Fibroblast of the aortic adventitia (primary cell): ENCODE measurements at regions not wholly inside any gene's neighbourhood (a gene's known extent, or its start where the extent isn't known, plus 50 kb on each side); places are given as distances from the start of the nearest gene placed in this dataset.

Source experiments
- DNase-seq: peaks from one replicate; pipeline ENCODE4 v3.0.0-alpha.2; 2010; ENCODE audit warnings: low read depth
- H3K4me3 ChIP-seq: 2 replicates; pipeline ENCODE4 v1.5.1; 2011; ENCODE audit warnings: low read depth, mild to moderate bottlenecking, control low read depth, low read length, moderate library complexity
- CTCF ChIP-seq: IDR thresholded peaks from 2 replicates; pipeline ENCODE4 v1.5.1; 2011; ENCODE audit warnings: mild to moderate bottlenecking, low read length, control low read depth, inconsistent platforms; ENCODE audit not compliant: insufficient read depth

- no peak overlapping the region for H3K4me3 ChIP-seq
- TF ChIP-seq CTCF = no peak
- DNase-seq = no peak
These were observed 325.7 kb upstream of the EPHA6 start for GRCh38 chr3:96488708-96489107.

GRCh38 chr3:96491023-96491422 is 323.4 kb upstream of the EPHA6 start:
- no peak overlapping the region for H3K4me3 ChIP-seq
- DNase-seq = no peak
- no peak for TF ChIP-seq CTCF

GRCh38 chr3:96491868-96492267 is 322.5 kb upstream of the EPHA6 start:
- TF ChIP-seq CTCF = no peak
- no peak overlapping the region for H3K4me3 ChIP-seq
- no peak for DNase-seq

GRCh38 chr3:96510334-96510733 is 304.1 kb upstream of the EPHA6 start:
- no peak overlapping the region for H3K4me3 ChIP-seq
- DNase-seq = no peak
- no peak for TF ChIP-seq CTCF

GRCh38 chr3:96537165-96537564 is 277.2 kb upstream of the EPHA6 start:
- no peak for DNase-seq
- TF ChIP-seq CTCF = no peak
- no peak overlapping the region for H3K4me3 ChIP-seq

GRCh38 chr3:96538186-96538585 is 276.2 kb upstream of the EPHA6 start:
- TF ChIP-seq CTCF = no peak
- DNase-seq = no peak
- no peak overlapping the region for H3K4me3 ChIP-seq

- H3K4me3 ChIP-seq = no peak overlapping the region
- TF ChIP-seq CTCF = no peak
- DNase-seq = no peak
These were observed 266.3 kb upstream of the EPHA6 start for GRCh38 chr3:96548073-96548472.
